ENCODE measurements at regions not wholly inside any gene's neighbourhood (a gene's known extent, or its start where the extent isn't known, plus 50 kb on each side); places are given as distances from the start of the nearest gene placed in this dataset.

- no peak overlapping the region for H3K4me2 ChIP-seq (replicated peaks; ENCODE audit: extremely low read depth, low read length, poor library complexity, severe bottlenecking)
- H3K9me3 ChIP-seq (replicated peaks in 1 of 2; ENCODE audit: control insufficient read depth in 1 of 2, insufficient read depth in 1 of 2, low read length in 2 of 2), result no peaks in the 10 kb centered on the region
- DNase-seq, result no peak
- H3K27me3 Mint-ChIP-seq (ENCODE audit: low read depth in 3 of 3), result peaks cover 15 to 30% (median 27%) of the 10 kb centered on the region in 3 donors
- H3K36me3 Mint-ChIP-seq, result no peaks in the 10 kb centered on the region
- no peak overlapping the region for H3K27ac ChIP-seq (ENCODE audit: low read depth in 1 of 2, low read length in 2 of 2)
- peaks cover 5 to 16% of the 10 kb centered on the region in 2 donors for H3K27me3 ChIP-seq (ENCODE audit: control insufficient read depth in 2 of 2, insufficient read depth in 2 of 2, low read length in 2 of 2)
- H4K20me1 ChIP-seq (ENCODE audit: insufficient read depth, low read length), result no peaks in the 10 kb centered on the region
- 92% methylated on average over 5 of the region's 7 CpGs for WGBS (ENCODE audit: insufficient coverage)
- no peaks in the 10 kb centered on the region for H3K79me2 ChIP-seq (ENCODE audit: insufficient read depth, low read length)
- H2AFZ ChIP-seq (ENCODE audit: insufficient read depth, low read depth, low read length, poor library complexity, severe bottlenecking), result no peak overlapping the region
- H3K4me1 ChIP-seq (ENCODE audit: control insufficient read depth in 1 of 2, insufficient read depth in 2 of 2, low read length in 2 of 2), result no peaks in the 10 kb centered on the region
- peaks cover 2 to 7% (median 5%) of the 10 kb centered on the region in 7 donors for H3K9me3 Mint-ChIP-seq
- H3K27ac Mint-ChIP-seq, result no peak overlapping the region
- H3K4me3 Mint-ChIP-seq, result peak overlapping the region in 1 of 2 donors; percentile 53
- H3K36me3 ChIP-seq (replicated peaks in 1 of 2; ENCODE audit: control insufficient read depth in 1 of 2, insufficient read depth in 2 of 2, low read length in 2 of 2), result no peaks in the 10 kb centered on the region
- no peaks in the 10 kb centered on the region for H3K4me1 Mint-ChIP-seq
- intact Hi-C loops (cut with micrococcal nuclease), result no loop called here
- no peak overlapping the region for H3K9ac ChIP-seq (ENCODE audit: insufficient read depth, low read length, poor library complexity, severe bottlenecking)
- no peak for TF ChIP-seq CTCF (IDR thresholded peaks at IDR 0.05)
- no peak overlapping the region for H3K4me3 ChIP-seq (replicated peaks in 1 of 3; ENCODE audit: low read depth in 2 of 3, low read length in 3 of 3)
Measured at GRCh38 chr13:40172878-40173277, 493.6 kb downstream of the FOXO1 start.

GRCh38 chr13:40175639-40176038 lies 490.8 kb downstream of the FOXO1 start:
- Mint-ChIP-seq H3K9me3 (peaks cover 2 to 7% (median 4%) of the 10 kb centered on the region in 7 donors), H3K36me3 (no peaks in the 10 kb centered on the region), H3K27ac (no peak overlapping the region), H3K4me1 (no peaks in the 10 kb centered on the region), H3K27me3 (ENCODE audit: low read depth in 3 of 3) (peaks cover 15 to 28% (median 27%) of the 10 kb centered on the region in 3 donors), H3K4me3 (no peak overlapping the region)
- H3K27me3 ChIP-seq (ENCODE audit: control insufficient read depth in 2 of 2, insufficient read depth in 2 of 2, low read length in 2 of 2), result peaks cover 5 to 16% of the 10 kb centered on the region in 2 donors
- no peak overlapping the region for H3K27ac ChIP-seq (ENCODE audit: low read depth in 1 of 2, low read length in 2 of 2)
- no peak overlapping the region for H3K9ac ChIP-seq (ENCODE audit: insufficient read depth, low read length, poor library complexity, severe bottlenecking)
- no peak overlapping the region for H3K4me3 ChIP-seq (replicated peaks in 1 of 3; ENCODE audit: low read depth in 2 of 3, low read length in 3 of 3)
- no peak overlapping the region for H3K4me2 ChIP-seq (replicated peaks; ENCODE audit: extremely low read depth, low read length, poor library complexity, severe bottlenecking)
- H4K20me1 ChIP-seq (ENCODE audit: insufficient read depth, low read length), result no peaks in the 10 kb centered on the region
- no peak for TF ChIP-seq CTCF (IDR thresholded peaks at IDR 0.05)
- no peaks in the 10 kb centered on the region for H3K36me3 ChIP-seq (replicated peaks in 1 of 2; ENCODE audit: control insufficient read depth in 1 of 2, insufficient read depth in 2 of 2, low read length in 2 of 2)
- H3K79me2 ChIP-seq (ENCODE audit: insufficient read depth, low read length), result no peaks in the 10 kb centered on the region
- no peaks in the 10 kb centered on the region for H3K4me1 ChIP-seq (ENCODE audit: control insufficient read depth in 1 of 2, insufficient read depth in 2 of 2, low read length in 2 of 2)
- no peak overlapping the region for H2AFZ ChIP-seq (ENCODE audit: insufficient read depth, low read depth, low read length, poor library complexity, severe bottlenecking)
- DNase-seq, result no peak
- intact Hi-C loops (cut with micrococcal nuclease), result no loop called here
- no peaks in the 10 kb centered on the region for H3K9me3 ChIP-seq (replicated peaks in 1 of 2; ENCODE audit: control insufficient read depth in 1 of 2, insufficient read depth in 1 of 2, low read length in 2 of 2)
